Motor neuron (in vitro differentiated cells): ENCODE measurements at regions not wholly inside any gene's neighbourhood (a gene's known extent, or its start where the extent isn't known, plus 50 kb on each side); places are given as distances from the start of the nearest gene placed in this dataset.
A peak's percentile ranks its signal among the peaks of the same experiment; 100 is the strongest.

Experiments
- ATAC-seq, 8 experiments: fragments of 200-7000 bp; cut with Tn5 transposase; replicated peaks in 6 of 8; 2 replicates each; pipeline ENCODE4 v1.8.0; 2021; ENCODE audit warnings: mild to moderate bottlenecking in 8 of 8, moderate library complexity in 8 of 8
- H3K27ac ChIP-seq, 2 donors: fragments of 250-450 bp; sonication (Bioruptor Pico); 2 replicates each; pipeline ENCODE4 v1.9.0; 2021; ENCODE audit warnings: antibody characterized with exemption in 2 of 2, mild to moderate bottlenecking in 2 of 2, moderate library complexity in 1 of 2
- H3K4me1 ChIP-seq, 2 donors: fragments of 250-450 bp; sonication (Bioruptor Pico); replicated peaks in 1 of 2; 2 replicates each; pipeline ENCODE4 v1.6.1; 2021; ENCODE audit warnings: antibody characterized with exemption in 2 of 2, mild to moderate bottlenecking in 2 of 2, moderate library complexity in 1 of 2
- H3K4me3 ChIP-seq, 5 donors: fragments of 250-450 bp; sonication (Bioruptor Pico); 2 replicates each; pipeline ENCODE4 v1.9.0; 2021; ENCODE audit warnings: antibody characterized with exemption in 5 of 5, mild to moderate bottlenecking in 5 of 5, moderate library complexity in 4 of 5
- WGBS, 10 experiments: fragments of 450-650 bp; shearing (Covaris generic); methylation state at CpG; one replicate each; pipeline ENCODE4 v1.0.0; 2022; 5-methylcytosine and 5-hydroxymethylcytosine counted together
- in situ Hi-C, 9 experiments: fragments of 400-800 bp; cut with MboI; loops; one replicate each; pipeline ENCODE4 v1.15.0; 2021; ENCODE audit warnings: low sequenced_read_pairs in 9 of 9, low pct_unique_long_range_greater_than_20kb in 2 of 9; ENCODE audit not compliant: unreplicated experiment in 9 of 9

DNA sequence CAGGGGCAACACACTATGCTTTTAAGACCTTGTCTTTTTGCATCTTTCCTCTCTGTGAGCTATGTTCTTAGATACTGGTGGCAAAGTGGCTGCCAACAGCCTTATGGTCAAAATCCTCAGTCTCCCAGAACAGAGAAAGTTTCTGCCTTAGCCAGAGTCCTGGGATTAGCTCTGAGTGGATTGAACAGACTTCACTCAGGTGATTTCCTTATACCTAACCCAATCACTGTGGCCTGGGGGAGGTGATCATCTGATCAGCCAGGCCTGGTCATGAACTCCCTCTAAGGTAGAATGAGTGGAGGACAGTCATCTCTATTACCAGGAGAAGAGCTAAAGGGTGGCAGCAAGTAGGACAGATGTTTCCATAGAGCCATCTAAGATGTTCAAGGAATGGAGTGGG lies 218.5 kb upstream of the E2F8 start:
- H3K27ac ChIP-seq, result no peak overlapping the region
- H3K4me3 ChIP-seq, result no peak overlapping the region
- ATAC-seq, result no peak
- H3K4me1 ChIP-seq, result peaks cover 34 to 41% of the 10 kb centered on the region in 2 donors
- in situ Hi-C loops, result no loop called here

DNA sequence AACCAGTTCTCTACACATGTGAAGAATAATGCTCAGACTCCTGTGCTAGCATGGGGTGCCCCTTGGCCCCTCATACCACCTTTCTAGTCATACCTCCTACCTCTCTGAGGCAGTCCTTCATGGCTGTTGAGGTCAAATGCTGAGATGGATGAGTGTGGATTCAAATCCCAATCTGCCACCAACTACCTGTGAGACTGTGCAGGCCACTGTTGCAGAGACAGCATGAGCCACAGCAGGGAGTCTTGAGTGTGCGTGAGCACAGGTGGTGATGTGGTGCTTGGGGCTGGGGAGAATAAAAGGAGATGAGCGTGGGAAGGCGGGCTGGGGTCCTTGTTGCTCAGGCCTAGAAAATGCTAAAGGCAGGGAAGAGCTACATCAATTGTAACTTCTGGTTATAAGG lies 218.0 kb upstream of the E2F8 start:
- Histone ChIP-seq H3K27ac (no peak overlapping the region), H3K4me3 (no peak overlapping the region), H3K4me1 (peaks cover 39 to 46% of the 10 kb centered on the region in 2 donors)
- no peak for ATAC-seq
- in situ Hi-C loops, result no loop called here
- 80 to 100% (median 100%) methylated on average over 1 to 2 of the region's 3 CpGs; no CpG with 5 or more reads in 5 of the 10 experiments for WGBS, 10 experiments

DNA sequence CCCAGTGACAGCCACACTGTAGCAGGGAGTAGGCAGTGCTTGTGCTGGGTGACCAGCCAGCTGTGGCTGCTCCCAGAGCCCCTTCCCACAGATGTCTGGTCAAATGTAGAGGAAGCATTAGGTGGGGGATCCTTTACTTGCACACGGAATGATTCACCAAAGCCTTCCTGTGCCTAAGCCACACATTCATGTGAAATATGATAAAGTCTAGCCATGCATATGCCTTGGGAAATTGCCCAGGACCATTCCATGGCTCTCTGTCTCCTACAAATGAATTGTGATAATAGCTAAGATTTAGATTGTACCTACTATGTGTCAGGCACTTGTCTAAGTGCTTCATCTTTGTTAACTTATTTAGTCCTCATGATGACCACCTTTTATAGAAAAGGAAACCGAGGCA lies 217.5 kb upstream of the E2F8 start:
- in situ Hi-C loops, result no loop called here
- no peak for ATAC-seq
- H3K4me3 ChIP-seq, result no peak overlapping the region
- H3K27ac ChIP-seq, result no peak overlapping the region
- peaks cover 44 to 51% of the 10 kb centered on the region in 2 donors for H3K4me1 ChIP-seq
- 50 to 100% (median 90%) methylated on average over 1 to 2 of the region's 2 CpGs; no CpG with 5 or more reads in 4 of the 10 experiments for WGBS, 10 experiments

- Histone ChIP-seq H3K4me3 (no peak overlapping the region), H3K4me1 (peaks cover 44 to 47% of the 10 kb centered on the region in 2 donors), H3K27ac (peak overlapping the region in 1 of 2 donors; percentile 39)
- peak; percentile 24 to 89 (median 73) for ATAC-seq
- WGBS, 10 experiments, result 0 to 47% (median 20%) methylated on average over 1 to 4 of the region's 4 CpGs; no CpG with 5 or more reads in 1 of the 10 experiments
- in situ Hi-C loops, result no loop called here
Observed at GRCh38 chr11:19455731-19456130, 215.0 kb upstream of the E2F8 start.

- Histone ChIP-seq H3K27ac (peak overlapping the region; percentile 23 to 75), H3K4me1 (peaks cover 48 to 58% of the 10 kb centered on the region in 2 donors), H3K4me3 (no peak overlapping the region)
- 0 to 100% (median 13%) methylated on average over 1 to 8 of the region's 9 CpGs; no CpG with 5 or more reads in 2 of the 10 experiments for WGBS, 10 experiments
- ATAC-seq, result peak in 7 of 8 experiments; percentile 57 to 89 (median 87)
- in situ Hi-C loops, result no loop called here
Observed at GRCh38 chr11:19453651-19454257, 213.0 kb upstream of the E2F8 start.

DNA sequence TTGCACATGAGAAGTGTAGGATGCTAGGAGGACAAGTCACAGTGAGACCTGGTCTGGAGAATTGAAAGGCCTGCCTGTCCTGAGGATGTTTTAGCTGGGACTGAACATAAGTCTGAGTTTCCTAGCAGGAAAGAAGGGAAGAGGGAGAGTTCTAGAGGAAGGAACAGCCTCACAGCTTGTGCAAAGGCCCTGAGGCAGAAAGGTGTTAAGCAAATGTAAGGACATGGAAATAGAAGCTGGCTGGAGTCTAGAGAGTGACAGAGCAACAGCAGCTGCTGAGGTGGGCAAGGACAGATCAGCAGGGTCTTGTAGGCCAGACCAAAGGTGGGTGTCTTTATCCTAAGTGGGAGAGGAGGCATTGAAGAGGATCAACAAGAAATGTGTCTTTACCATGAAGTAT lies 210.9 kb upstream of the E2F8 start:
- Histone ChIP-seq H3K27ac (no peak overlapping the region), H3K4me1 (peaks cover 50 to 54% of the 10 kb centered on the region in 2 donors), H3K4me3 (no peak overlapping the region)
- in situ Hi-C loops, result no loop called here
- no peak for ATAC-seq

DNA sequence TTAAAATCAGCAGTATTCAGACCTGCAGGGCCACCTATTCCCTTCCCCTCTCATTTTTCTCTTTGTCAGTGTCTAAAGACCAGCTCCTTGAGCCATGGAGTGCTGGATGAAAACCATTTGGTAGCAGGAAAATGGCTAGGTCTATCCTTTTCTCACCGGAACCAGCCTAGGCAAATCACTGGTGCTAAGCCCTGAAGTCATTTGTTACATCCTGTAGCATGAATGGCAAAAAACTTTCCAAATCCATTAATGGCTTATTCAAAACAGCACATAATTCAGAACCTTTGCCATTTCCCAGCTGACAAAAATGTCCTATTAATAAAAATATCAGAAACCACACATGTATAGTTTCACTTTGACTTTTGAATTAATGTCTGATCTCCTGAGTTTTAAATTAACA lies 209.5 kb upstream of the E2F8 start:
- 83 to 100% (median 86%) methylated on average over 1 of the region's 1 CpG; no CpG with 5 or more reads in 4 of the 10 experiments for WGBS, 10 experiments
- Histone ChIP-seq H3K27ac (no peak overlapping the region), H3K4me1 (peaks cover 42 to 46% of the 10 kb centered on the region in 2 donors), H3K4me3 (no peak overlapping the region)
- in situ Hi-C loops, result no loop called here
- ATAC-seq, result no peak

DNA sequence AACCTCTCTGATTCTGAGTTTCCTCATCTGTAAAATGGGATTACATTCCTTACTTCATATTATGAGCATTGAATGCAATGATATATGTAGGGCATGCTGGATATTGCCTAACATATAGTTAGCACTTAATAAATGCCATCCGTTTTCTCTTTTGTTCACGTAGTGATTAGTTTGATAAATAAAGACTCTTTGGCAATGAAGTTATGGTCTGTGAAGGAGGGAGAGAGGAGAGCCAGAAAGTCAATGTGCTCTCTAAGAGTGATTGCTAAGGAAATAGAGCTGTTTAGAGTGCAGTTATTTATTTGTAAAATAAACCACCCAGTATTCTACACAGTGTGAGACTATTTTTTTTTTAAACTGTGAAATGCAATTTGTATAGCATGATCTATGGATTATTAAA lies 207.9 kb upstream of the E2F8 start:
- ATAC-seq, result peak in 2 of 8 experiments; percentile 19 to 27
- 20 to 100% (median 92%) methylated on average over 1 to 2 of the region's 2 CpGs; no CpG with 5 or more reads in 1 of the 10 experiments for WGBS, 10 experiments
- Histone ChIP-seq H3K27ac (no peak overlapping the region), H3K4me3 (no peak overlapping the region), H3K4me1 (peaks cover 27 to 32% of the 10 kb centered on the region in 2 donors)
- in situ Hi-C loops, result no loop called here

- WGBS, 10 experiments, result 0 to 100% (median 83%) methylated on average over 1 to 5 of the region's 5 CpGs; no CpG with 5 or more reads in 2 of the 10 experiments
- ATAC-seq, result no peak
- no peak overlapping the region for H3K4me3 ChIP-seq
- H3K27ac ChIP-seq, result no peak overlapping the region
- in situ Hi-C loops, result no loop called here
- peaks cover 23 to 29% of the 10 kb centered on the region in 2 donors for H3K4me1 ChIP-seq
Observed at GRCh38 chr11:19447150-19447566, 206.4 kb upstream of the E2F8 start.

GRCh38 chr11:19445771-19446170 lies 205.0 kb upstream of the E2F8 start:
- H3K4me1 ChIP-seq, result peaks cover 37 to 38% of the 10 kb centered on the region in 2 donors
- ATAC-seq, result no peak
- in situ Hi-C loops, result no loop called here
- WGBS, 10 experiments, result 0 to 100% (median 41%) methylated on average over 1 to 2 of the region's 2 CpGs; no CpG with 5 or more reads in 1 of the 10 experiments
- no peak overlapping the region for H3K27ac ChIP-seq
- no peak overlapping the region for H3K4me3 ChIP-seq

GRCh38 chr11:19444231-19444630 lies 203.5 kb upstream of the E2F8 start:
- Histone ChIP-seq H3K4me1 (peaks cover 30 to 37% of the 10 kb centered on the region in 2 donors), H3K27ac (no peak overlapping the region), H3K4me3 (no peak overlapping the region)
- 10 to 100% (median 86%) methylated on average over 1 to 2 of the region's 2 CpGs; no CpG with 5 or more reads in 5 of the 10 experiments for WGBS, 10 experiments
- in situ Hi-C loops, result no loop called here
- ATAC-seq, result peak in 2 of 8 experiments; percentile 33 to 55

DNA sequence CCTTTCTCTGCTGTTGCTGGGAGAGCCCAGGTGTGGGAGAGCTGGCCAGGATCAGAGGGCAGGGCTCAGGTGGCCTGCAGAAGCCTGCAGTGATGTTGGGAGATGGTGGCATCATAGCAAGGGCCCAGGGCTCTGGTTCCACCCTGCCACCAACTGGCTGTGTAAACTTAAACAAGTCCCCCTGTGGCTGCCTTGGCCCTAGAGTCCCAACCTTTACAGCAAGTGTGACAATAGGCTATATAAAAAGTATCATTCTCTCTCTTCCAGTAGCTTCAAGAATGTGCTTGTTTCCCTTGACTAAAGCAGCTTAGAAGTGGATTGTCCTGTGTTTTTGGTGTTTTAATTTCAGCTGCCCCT lies 201.8 kb upstream of the E2F8 start:
- Histone ChIP-seq H3K27ac (peak overlapping the region in 1 of 2 donors; percentile 41), H3K4me3 (no peak overlapping the region), H3K4me1 (peaks cover 23 to 30% of the 10 kb centered on the region in 2 donors)
- ATAC-seq, result no peak
- in situ Hi-C loops, result no loop called here

DNA sequence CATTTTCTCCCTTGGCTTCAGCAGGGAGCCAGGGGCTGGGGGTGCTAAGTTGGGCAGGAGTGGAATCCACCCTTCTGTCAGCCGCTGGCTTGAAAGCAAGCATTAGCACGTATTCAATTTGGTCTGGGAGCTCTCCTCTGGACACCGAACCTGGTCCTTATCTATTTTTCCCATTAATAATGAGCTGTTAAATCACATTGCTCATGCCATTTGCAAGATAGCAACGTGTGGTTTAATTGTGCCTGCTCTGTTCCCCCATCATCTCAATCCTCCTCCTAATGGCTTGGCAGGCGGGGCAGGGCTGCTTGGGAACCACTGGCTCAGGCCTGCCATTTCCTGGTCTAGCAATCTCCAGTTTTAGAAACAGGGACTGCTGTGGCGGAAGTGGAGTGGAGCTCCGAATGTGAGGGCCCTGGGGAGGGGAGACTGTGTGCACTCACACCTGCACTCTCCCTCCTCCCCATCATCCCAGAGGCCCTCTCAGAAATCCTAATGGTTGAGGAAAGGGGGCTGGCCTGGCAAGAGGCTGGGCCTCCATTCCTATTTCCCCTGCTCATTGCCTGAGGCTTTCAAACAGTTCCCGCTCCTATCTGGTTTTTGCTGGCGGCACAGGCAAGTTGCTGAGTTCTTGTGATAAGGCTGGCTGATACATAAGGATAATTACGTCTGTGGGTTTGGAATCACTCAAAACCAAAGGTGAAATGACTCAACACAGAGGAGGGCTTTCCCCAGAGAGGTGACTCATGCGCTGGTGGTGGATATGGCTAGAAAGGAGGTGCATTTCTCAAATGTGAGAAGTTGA lies 201.2 kb upstream of the E2F8 start:
- WGBS, 10 experiments, result 0 to 100% (median 87%) methylated on average over 1 to 7 of the region's 11 CpGs; no CpG with 5 or more reads in 3 of the 10 experiments
- H3K4me3 ChIP-seq, result no peak overlapping the region
- peaks cover 23 to 27% of the 10 kb centered on the region in 2 donors for H3K4me1 ChIP-seq
- in situ Hi-C loops, result no loop called here
- peak overlapping the region; percentile 40 to 41 for H3K27ac ChIP-seq
- peak in 7 of 8 experiments; percentile 90 to 97 (median 94) for ATAC-seq
